CD14-positive monocyte (primary cell): ENCODE measurements at regions not wholly inside any gene's neighbourhood (a gene's known extent, or its start where the extent isn't known, plus 50 kb on each side); places are given as distances from the start of the nearest gene placed in this dataset.
"Not testable (repeated sequence)": the region's sequence is repeated elsewhere in the genome, so short reads cannot be mapped to it uniquely, and the experiment has no call there.

ENCODE experiments used
- DNase-seq, 3 donors: peaks; one replicate each; pipeline ENCODE4 v3.0.0-alpha.2; 2011 to 2022
- H2AFZ ChIP-seq: 2 replicates; pipeline ENCODE4 v1.6.0; 2012; ENCODE audit warnings: mild to moderate bottlenecking, low read depth, low read length, inconsistent platforms; ENCODE audit not compliant: insufficient read depth, poor library complexity, severe bottlenecking
- H3K27ac ChIP-seq, 2 donors: 1 replicate in 1 of 2; 2 replicates in 1 of 2; pipeline ENCODE4 v1.5.1; 2012 to 2013; ENCODE audit warnings: low read length in 2 of 2, control low read depth in 1 of 2, inconsistent platforms in 1 of 2, low read depth in 1 of 2, mild to moderate bottlenecking in 1 of 2
- H3K27me3 ChIP-seq, 2 donors: one replicate each; pipeline versions ENCODE4 v1.6.0 to v1.6.1; 2011 to 2013; ENCODE audit warnings: low read length in 2 of 2; ENCODE audit not compliant: control insufficient read depth in 2 of 2, insufficient read depth in 2 of 2
- H3K36me3 ChIP-seq, 2 donors: replicated peaks in 1 of 2; 1 replicate in 1 of 2; 2 replicates in 1 of 2; pipeline versions ENCODE4 v1.5.1 to v1.6.1; 2012 to 2013; ENCODE audit warnings: low read length in 2 of 2, control low read depth in 1 of 2, inconsistent platforms in 1 of 2, mild to moderate bottlenecking in 1 of 2; ENCODE audit not compliant: insufficient read depth in 2 of 2, control insufficient read depth in 1 of 2
- H3K4me1 ChIP-seq, 2 donors: 1 replicate in 1 of 2; 2 replicates in 1 of 2; pipeline versions ENCODE4 v1.5.1 to v1.6.1; 2012 to 2013; ENCODE audit warnings: low read length in 2 of 2, control low read depth in 1 of 2, inconsistent platforms in 1 of 2, mild to moderate bottlenecking in 1 of 2, moderate library complexity in 1 of 2; ENCODE audit not compliant: insufficient read depth in 2 of 2, control insufficient read depth in 1 of 2
- H3K4me2 ChIP-seq: replicated peaks from 2 replicates; pipeline ENCODE3; 2012; ENCODE audit warnings: low read length, moderate library complexity, mild to moderate bottlenecking; ENCODE audit not compliant: poor library complexity, severe bottlenecking; ENCODE audit errors: extremely low read depth
- H3K4me3 ChIP-seq, 3 experiments: fragments of 200-600 bp in 1 of 3; sonication (generic) in 1 of 3; replicated peaks in 1 of 3; 1 replicate in 2 of 3; 2 replicates in 1 of 3; pipeline ENCODE4 v1.5.1; 2011 to 2013; ENCODE audit warnings: low read length in 3 of 3, mild to moderate bottlenecking in 3 of 3, control low read depth in 2 of 3, low read depth in 2 of 3, inconsistent platforms in 1 of 3, moderate library complexity in 1 of 3
- H3K79me2 ChIP-seq: 2 replicates; pipeline ENCODE4 v1.6.0; 2012; ENCODE audit warnings: mild to moderate bottlenecking, control low read depth, inconsistent platforms, low read length, moderate library complexity; ENCODE audit not compliant: insufficient read depth
- H3K9ac ChIP-seq: 2 replicates; pipeline ENCODE4 v1.6.0; 2017; ENCODE audit warnings: low read length, mild to moderate bottlenecking; ENCODE audit not compliant: insufficient read depth, poor library complexity, severe bottlenecking
- H3K9me3 ChIP-seq, 2 donors: replicated peaks in 1 of 2; 1 replicate in 1 of 2; 2 replicates in 1 of 2; pipeline versions ENCODE4 v1.5.1 to v1.6.1; 2012 to 2013; ENCODE audit warnings: low read length in 2 of 2, control low read depth in 1 of 2; ENCODE audit not compliant: control insufficient read depth in 1 of 2, insufficient read depth in 1 of 2
- H4K20me1 ChIP-seq: 2 replicates; pipeline ENCODE4 v1.6.0; 2012; ENCODE audit warnings: mild to moderate bottlenecking, low read length, control low read depth, moderate library complexity; ENCODE audit not compliant: insufficient read depth
- H3K27ac Mint-ChIP-seq, 7 donors: one replicate each; pipeline ENCODE4 v1.8.0; 2020; ENCODE audit warnings: mild to moderate bottlenecking in 7 of 7, mixed read lengths in 7 of 7, moderate library complexity in 6 of 7, inconsistent platforms in 2 of 7
- H3K27me3 Mint-ChIP-seq, 3 donors: one replicate each; pipeline ENCODE4 v1.8.0; 2021 to 2022; ENCODE audit warnings: low read depth in 3 of 3, mild to moderate bottlenecking in 3 of 3, mixed read lengths in 3 of 3, moderate library complexity in 3 of 3, inconsistent platforms in 1 of 3
- H3K36me3 Mint-ChIP-seq, 2 donors: one replicate each; pipeline ENCODE4 v1.8.0; 2020; ENCODE audit warnings: mixed read lengths in 2 of 2, inconsistent platforms in 1 of 2, mild to moderate bottlenecking in 1 of 2
- H3K4me1 Mint-ChIP-seq: one replicate; pipeline ENCODE4 v1.8.0; 2020; ENCODE audit warnings: mild to moderate bottlenecking, mixed read lengths
- H3K4me3 Mint-ChIP-seq, 2 donors: one replicate each; pipeline ENCODE4 v1.8.0; 2020; ENCODE audit warnings: mild to moderate bottlenecking in 2 of 2, mixed read lengths in 2 of 2, moderate library complexity in 1 of 2
- H3K9me3 Mint-ChIP-seq, 7 donors: one replicate each; pipeline ENCODE4 v1.8.0; 2020 to 2022; ENCODE audit warnings: mixed read lengths in 7 of 7, mild to moderate bottlenecking in 6 of 7, moderate library complexity in 6 of 7, inconsistent platforms in 2 of 7
- CTCF ChIP-seq: fragments of 200-600 bp; IDR thresholded peaks from one replicate; pipeline ENCODE4 v1.8.0; 2022; ENCODE audit warnings: antibody characterized with exemption, mild to moderate bottlenecking
- WGBS: methylation state at CpG from one replicate; pipeline ENCODE4 v1.1.5; 2013; ENCODE audit warnings: missing lambda C conversion rate; ENCODE audit not compliant: insufficient coverage; 5-methylcytosine and 5-hydroxymethylcytosine counted together
- intact Hi-C, 2 donors: fragments of 100-400 bp; cut with micrococcal nuclease; formaldehyde crosslinking; loops; one replicate each; pipeline versions ENCODE4 v1.15.0 to v1.15.1; 2023

- no peak overlapping the region for H2AFZ ChIP-seq
- no peak overlapping the region for H3K4me2 ChIP-seq
- WGBS: 93% methylated on average over 2 of the region's 2 CpGs
- H3K79me2 ChIP-seq: no peaks in the 10 kb centered on the region
- no peaks in the 10 kb centered on the region for H3K27me3 ChIP-seq
- Mint-ChIP-seq H3K9me3 (peaks cover 0 to 10% (median 2%) of the 10 kb centered on the region in 7 donors), H3K4me3 (no peak overlapping the region), H3K4me1 (peaks cover 9% of the 10 kb centered on the region), H3K27me3 (no peaks in the 10 kb centered on the region), H3K27ac (no peak overlapping the region), H3K36me3 (peaks cover 0 to 2% of the 10 kb centered on the region in 2 donors)
- no peak overlapping the region for H3K9ac ChIP-seq
- DNase-seq: no peak
- H3K36me3 ChIP-seq: no peaks in the 10 kb centered on the region
- no peak overlapping the region for H3K4me3 ChIP-seq
- peaks cover 0 to 11% of the 10 kb centered on the region in 2 donors for H3K4me1 ChIP-seq
- H3K9me3 ChIP-seq: no peaks in the 10 kb centered on the region
- TF ChIP-seq CTCF: no peak
- no peaks in the 10 kb centered on the region for H4K20me1 ChIP-seq
- intact Hi-C loops: no loop called here
- no peak overlapping the region for H3K27ac ChIP-seq
Observed at GRCh38 chr1:199087144-199087543, 448.3 kb downstream of the PTPRC start.

- Histone ChIP-seq H3K9me3 (peaks cover 0 to 7% of the 10 kb centered on the region in 2 donors), H3K4me3 (no peak overlapping the region), H3K36me3 (no peaks in the 10 kb centered on the region), H3K79me2 (no peaks in the 10 kb centered on the region), H3K4me1 (peaks cover 0 to 11% of the 10 kb centered on the region in 2 donors), H4K20me1 (no peaks in the 10 kb centered on the region), H2AFZ (no peak overlapping the region), H3K27me3 (no peaks in the 10 kb centered on the region), H3K4me2 (peak overlapping the region; percentile 9), H3K27ac (no peak overlapping the region), H3K9ac (no peak overlapping the region)
- intact Hi-C loops: loop anchor here in 1 of 2 donors (10.0 kb wide), 1 partner anchor 315 kb away; no protein-coding TSS in a partner anchor
- no peak for TF ChIP-seq CTCF
- Mint-ChIP-seq H3K4me3 (no peak overlapping the region), H3K9me3 (peaks cover 7 to 26% (median 11%) of the 10 kb centered on the region in 7 donors), H3K27ac (peak overlapping the region in 4 of 7 donors; percentile 5 to 78 (median 22)), H3K36me3 (peaks cover 0 to 2% of the 10 kb centered on the region in 2 donors), H3K4me1 (peaks cover 9% of the 10 kb centered on the region), H3K27me3 (no peaks in the 10 kb centered on the region)
- peak; percentile 50 to 81 (median 52) for DNase-seq
- WGBS: no CpG with 5 or more reads among the region's 3 CpGs
Observed at GRCh38 chr1:199089393-199090122, 450.7 kb downstream of the PTPRC start.

- H3K79me2 ChIP-seq, H3K9ac ChIP-seq, H3K9me3 ChIP-seq, H3K36me3 Mint-ChIP-seq, H3K36me3 ChIP-seq, H4K20me1 ChIP-seq, H2AFZ ChIP-seq, H3K27me3 Mint-ChIP-seq, H3K27me3 ChIP-seq: not testable (repeated sequence)
- Histone ChIP-seq H3K4me3 (peak overlapping the region in 1 of 3 experiments; percentile 32), H3K4me1 (peaks cover 26 to 29% of the 10 kb centered on the region in 2 donors), H3K27ac (peak overlapping the region in 1 of 2 donors; percentile 36), H3K4me2 (peak overlapping the region; percentile 22)
- WGBS: no CpG with 5 or more reads among the region's 1 CpG
- H3K4me1 Mint-ChIP-seq: peaks cover 33% of the 10 kb centered on the region
- H3K27ac Mint-ChIP-seq: peak overlapping the region; percentile 66 to 93 (median 88)
- peak; percentile 61 to 88 (median 62) for DNase-seq
- H3K9me3 Mint-ChIP-seq: peaks cover 7 to 26% (median 14%) of the 10 kb centered on the region in 7 donors
- H3K4me3 Mint-ChIP-seq: peak overlapping the region; percentile 6 to 81
- intact Hi-C loops: loop anchor here in 1 of 2 donors (10.0 kb wide), 1 partner anchor 321 kb away; no protein-coding TSS in a partner anchor
Observed at GRCh38 chr1:199095628-199096027, 456.8 kb downstream of the PTPRC start.
